Left lung (tissue), 4 donors: ENCODE measurements at regions not wholly inside any gene's neighbourhood (a gene's known extent, or its start where the extent isn't known, plus 50 kb on each side); places are given as distances from the start of the nearest gene placed in this dataset.

ENCODE experiments used
- ATAC-seq: fragments of 200-7000 bp; cut with Tn5 transposase; one replicate; pipeline ENCODE4 v1.9.1; 2020; ENCODE audit warnings: moderate library complexity
- DNase-seq, 4 donors: peaks; one replicate each; pipeline ENCODE4 v3.0.0-alpha.2; 2013 to 2020
- H3K27ac ChIP-seq, 2 donors: fragments of 200-600 bp; sonication (generic) in 1 of 2; one replicate each; pipeline versions ENCODE4 v1.5.0 to v1.8.0; 2020 to 2021
- H3K27me3 ChIP-seq, 2 donors: fragments of 200-600 bp; sonication (generic) in 1 of 2; one replicate each; pipeline versions ENCODE4 v1.5.0 to v1.8.0; 2020 to 2021
- H3K36me3 ChIP-seq, 2 donors: fragments of 200-600 bp; sonication (generic) in 1 of 2; one replicate each; pipeline versions ENCODE4 v1.5.0 to v1.8.0; 2020 to 2021
- H3K4me1 ChIP-seq, 2 donors: fragments of 200-600 bp; one replicate each; pipeline ENCODE4 v1.8.0; 2021
- H3K4me3 ChIP-seq, 2 donors: fragments of 200-600 bp; sonication (generic) in 1 of 2; one replicate each; pipeline versions ENCODE4 v1.5.0 to v1.8.0; 2020 to 2021; ENCODE audit warnings: mild to moderate bottlenecking in 1 of 2
- H3K9me3 ChIP-seq, 2 donors: fragments of 200-600 bp; sonication (generic) in 1 of 2; one replicate each; pipeline versions ENCODE4 v1.5.0 to v1.8.0; 2020 to 2021
- CTCF ChIP-seq, 2 donors: fragments of 200-600 bp; sonication (generic) in 1 of 2; IDR thresholded peaks; one replicate each; pipeline versions ENCODE4 v1.5.0 to v1.8.0; 2021; ENCODE audit warnings: antibody characterized with exemption in 2 of 2
- intact Hi-C, 2 donors: fragments of 100-400 bp; cut with DNase I; formaldehyde crosslinking; loops; one replicate each; pipeline versions ENCODE4 v1.11.2 to v1.14.2; 2022
- donor health status: DM: no; HTN: yes; CAD: no.
- donor health status: DM: no; HTN: no; CAD: no.

DNA sequence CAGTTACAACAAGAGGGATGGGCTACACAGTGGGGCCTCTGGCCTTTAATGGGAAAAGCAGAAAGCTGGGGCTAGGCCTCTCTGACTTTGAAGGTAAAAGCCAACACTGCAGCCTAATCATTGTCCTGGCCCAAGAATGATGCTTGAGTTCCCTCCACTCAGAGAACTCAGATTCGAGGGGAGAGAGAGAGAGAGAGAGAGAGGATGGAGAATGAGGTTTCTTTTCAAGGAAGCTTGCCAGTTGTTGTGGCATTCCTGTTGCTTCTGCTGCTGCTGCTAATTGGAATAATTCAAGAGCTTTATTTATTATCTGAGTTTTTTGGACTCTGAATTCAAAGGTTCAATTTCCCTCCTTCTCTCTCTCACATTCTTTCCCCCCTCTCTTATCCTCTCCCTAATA is 144.6 kb upstream of the IRX6 start:
- Histone ChIP-seq H3K9me3 (no peaks in the 10 kb centered on the region), H3K4me3 (no peak overlapping the region), H3K4me1 (no peaks in the 10 kb centered on the region), H3K36me3 (no peaks in the 10 kb centered on the region), H3K27me3 (peaks cover 0 to under 1% of the 10 kb centered on the region in 2 donors), H3K27ac (no peak overlapping the region)
- ATAC-seq (peak; percentile 29), DNase-seq (peak in 1 of 4 donors; percentile 13)
- intact Hi-C loops, result no loop called here
- TF ChIP-seq CTCF (IDR thresholded peaks at IDR 0.05), result no peak

GRCh38 chr16:55179852-55180585 is 144.0 kb upstream of the IRX6 start:
- DNase-seq (peak in 3 of 4 donors; percentile 18 to 76 (median 69)), ATAC-seq (peak; percentile 92)
- TF ChIP-seq CTCF (IDR thresholded peaks at IDR 0.05), result no peak
- Histone ChIP-seq H3K4me3 (no peak overlapping the region), H3K27me3 (peaks cover 0 to 6% of the 10 kb centered on the region in 2 donors), H3K36me3 (no peaks in the 10 kb centered on the region), H3K9me3 (no peaks in the 10 kb centered on the region), H3K4me1 (no peaks in the 10 kb centered on the region), H3K27ac (no peak overlapping the region)
- intact Hi-C loops, result no loop called here

- intact Hi-C loops, result no loop called here
- TF ChIP-seq CTCF (IDR thresholded peaks at IDR 0.05), result no peak
Measured at GRCh38 chr16:55184052-55184451, 140.0 kb upstream of the IRX6 start.

DNA sequence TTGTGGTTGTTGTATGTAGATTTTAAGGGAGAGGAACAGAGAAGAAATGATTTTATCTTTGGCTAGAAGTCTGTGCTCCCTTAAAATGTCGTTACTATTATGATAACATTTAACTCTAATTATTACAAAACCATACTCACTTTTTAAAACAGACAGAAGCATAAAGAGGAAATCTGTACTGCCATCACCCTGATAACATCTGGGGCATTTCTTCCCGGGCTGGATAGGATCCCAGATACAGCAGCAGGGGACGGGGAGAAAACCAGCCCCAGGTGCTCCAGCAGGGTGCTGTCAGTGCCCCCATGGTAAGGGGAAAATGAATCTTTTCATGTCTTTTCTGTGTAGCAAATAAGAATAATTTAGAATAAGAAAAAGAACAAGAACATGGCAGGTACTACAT is 139.4 kb upstream of the IRX6 start:
- H3K9me3 ChIP-seq, result no peaks in the 10 kb centered on the region
- no peak for TF ChIP-seq CTCF (IDR thresholded peaks at IDR 0.05)
- no peak overlapping the region for H3K27ac ChIP-seq
- H3K36me3 ChIP-seq, result no peaks in the 10 kb centered on the region
- H3K4me3 ChIP-seq, result no peak overlapping the region
- H3K4me1 ChIP-seq, result no peaks in the 10 kb centered on the region
- intact Hi-C loops, result no loop called here
- peaks cover 0 to 13% of the 10 kb centered on the region in 2 donors for H3K27me3 ChIP-seq
- DNase-seq (no peak), ATAC-seq (no peak)

More at GRCh38 chr16:55184052-55184451, 140.0 kb upstream of the IRX6 start:
- ATAC-seq (no peak), DNase-seq (no peak)
- Histone ChIP-seq H3K36me3 (no peaks in the 10 kb centered on the region), H3K27ac (no peak overlapping the region), H3K27me3 (peaks cover 0 to 11% of the 10 kb centered on the region in 2 donors), H3K4me3 (no peak overlapping the region), H3K4me1 (no peaks in the 10 kb centered on the region), H3K9me3 (no peaks in the 10 kb centered on the region)

DNA sequence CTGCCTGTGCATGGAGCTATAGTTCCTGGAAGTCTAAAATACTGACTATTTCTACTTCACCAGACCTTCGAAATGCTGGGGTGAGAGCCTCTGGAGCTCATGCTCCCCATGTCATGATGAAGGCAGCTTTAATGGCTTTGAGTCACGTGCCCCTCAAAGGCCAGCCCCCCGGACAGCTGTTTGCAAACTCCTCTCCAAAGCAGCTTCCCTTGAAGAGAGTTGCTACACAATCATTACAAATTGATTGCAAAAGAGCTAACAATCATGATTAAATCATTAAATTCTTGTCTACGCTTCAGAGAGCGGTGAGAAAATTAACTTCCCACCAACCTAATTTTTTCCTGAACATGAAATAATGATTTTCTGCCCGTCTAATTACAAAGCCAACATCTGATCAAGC is 134.8 kb upstream of the IRX6 start:
- Histone ChIP-seq H3K36me3 (no peaks in the 10 kb centered on the region), H3K4me3 (no peak overlapping the region), H3K4me1 (no peaks in the 10 kb centered on the region), H3K9me3 (peaks cover 0 to 4% of the 10 kb centered on the region in 2 donors), H3K27ac (no peak overlapping the region), H3K27me3 (peaks cover 0 to 21% of the 10 kb centered on the region in 2 donors)
- TF ChIP-seq CTCF (IDR thresholded peaks at IDR 0.05), result no peak
- ATAC-seq (no peak), DNase-seq (no peak)
- intact Hi-C loops, result no loop called here
